Endothelial cell of umbilical vein (primary cell): ENCODE measurements at regions not wholly inside any gene's neighbourhood (a gene's known extent, or its start where the extent isn't known, plus 50 kb on each side); places are given as distances from the start of the nearest gene placed in this dataset.

Experiments used
- EZH2 ChIP-seq: IDR thresholded peaks from 2 replicates; pipeline ENCODE4 v1.6.1; 2012; ENCODE audit warnings: borderline replicate concordance, low read depth, mild to moderate bottlenecking, moderate library complexity, low read length, inconsistent platforms; ENCODE audit not compliant: severe bottlenecking
- FOS ChIP-seq: IDR thresholded peaks from 2 replicates; pipeline ENCODE4 v1.6.1; 2011; ENCODE audit warnings: mild to moderate bottlenecking, low read length, moderate library complexity, borderline replicate concordance; ENCODE audit not compliant: insufficient read depth
- GATA2 ChIP-seq: IDR thresholded peaks from 2 replicates; pipeline ENCODE4 v1.7.0; 2011; ENCODE audit warnings: low read depth, mild to moderate bottlenecking, moderate library complexity, mixed read lengths, low read length; ENCODE audit not compliant: insufficient read length, insufficient read depth
- JUN ChIP-seq: IDR thresholded peaks from 2 replicates; pipeline ENCODE4 v1.6.1; 2011; ENCODE audit warnings: borderline replicate concordance, low read depth; ENCODE audit not compliant: insufficient read length, insufficient read depth
- MAX ChIP-seq: IDR thresholded peaks from 2 replicates; pipeline ENCODE4 v1.6.1; 2011; ENCODE audit not compliant: insufficient read depth, insufficient read length
- POLR2A ChIP-seq: IDR thresholded peaks from 2 replicates; pipeline ENCODE4 v1.6.1; 2012; ENCODE audit warnings: low read depth, mild to moderate bottlenecking, control low read depth, low read length
- POLR2AphosphoS5 ChIP-seq: IDR thresholded peaks from 2 replicates; pipeline ENCODE4 v1.6.1; 2012; ENCODE audit warnings: low read depth, mild to moderate bottlenecking, control low read depth, low read length, moderate library complexity; ENCODE audit not compliant: insufficient read depth
- TF ChIP-seq, protein P1 (sequence below), 2 donors: IDR thresholded peaks; 1 replicate in 1 of 2; 2 replicates in 1 of 2; pipeline ENCODE4 v1.5.1; 2011; ENCODE audit warnings: low read length in 2 of 2, mild to moderate bottlenecking in 2 of 2, moderate library complexity in 2 of 2, control low read depth in 1 of 2, inconsistent platforms in 1 of 2, low read depth in 1 of 2; ENCODE audit not compliant: insufficient read depth in 1 of 2; ENCODE audit errors: extremely low read depth in 1 of 2

DNA sequence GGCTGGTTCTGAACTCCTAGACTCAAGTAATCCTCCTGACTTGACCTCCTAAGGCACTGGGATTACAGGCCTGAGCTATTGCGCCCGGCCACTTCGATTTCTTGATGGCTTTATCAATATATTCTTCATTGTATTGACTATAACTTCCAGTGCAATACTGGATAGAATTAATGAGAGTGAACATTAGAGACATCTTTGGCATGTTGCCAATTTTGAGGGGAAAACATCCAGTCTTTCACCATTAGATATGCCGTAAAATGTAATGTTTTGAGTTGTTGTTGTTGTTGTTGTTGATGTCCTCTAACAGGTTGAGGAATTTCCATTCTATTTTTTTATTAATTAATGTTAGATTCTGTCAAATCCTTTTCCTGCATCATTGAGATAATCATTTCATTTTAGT, 578.9 kb downstream of the ZWINT start:
- TF ChIP-seq, protein P1, sequence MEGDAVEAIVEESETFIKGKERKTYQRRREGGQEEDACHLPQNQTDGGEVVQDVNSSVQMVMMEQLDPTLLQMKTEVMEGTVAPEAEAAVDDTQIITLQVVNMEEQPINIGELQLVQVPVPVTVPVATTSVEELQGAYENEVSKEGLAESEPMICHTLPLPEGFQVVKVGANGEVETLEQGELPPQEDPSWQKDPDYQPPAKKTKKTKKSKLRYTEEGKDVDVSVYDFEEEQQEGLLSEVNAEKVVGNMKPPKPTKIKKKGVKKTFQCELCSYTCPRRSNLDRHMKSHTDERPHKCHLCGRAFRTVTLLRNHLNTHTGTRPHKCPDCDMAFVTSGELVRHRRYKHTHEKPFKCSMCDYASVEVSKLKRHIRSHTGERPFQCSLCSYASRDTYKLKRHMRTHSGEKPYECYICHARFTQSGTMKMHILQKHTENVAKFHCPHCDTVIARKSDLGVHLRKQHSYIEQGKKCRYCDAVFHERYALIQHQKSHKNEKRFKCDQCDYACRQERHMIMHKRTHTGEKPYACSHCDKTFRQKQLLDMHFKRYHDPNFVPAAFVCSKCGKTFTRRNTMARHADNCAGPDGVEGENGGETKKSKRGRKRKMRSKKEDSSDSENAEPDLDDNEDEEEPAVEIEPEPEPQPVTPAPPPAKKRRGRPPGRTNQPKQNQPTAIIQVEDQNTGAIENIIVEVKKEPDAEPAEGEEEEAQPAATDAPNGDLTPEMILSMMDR (IDR thresholded peaks at IDR 0.05; ENCODE audit: extremely low read depth in 1 of 2, insufficient read depth in 1 of 2, low read depth in 1 of 2, low read length in 2 of 2): no peak
- TF ChIP-seq EZH2: no peak
- TF ChIP-seq POLR2A: no peak
- TF ChIP-seq POLR2AphosphoS5: no peak
- no peak for TF ChIP-seq JUN
- no peak for TF ChIP-seq FOS
- no peak for TF ChIP-seq MAX
- TF ChIP-seq GATA2: no peak
